ENCODE measurements at regions not wholly inside any gene's neighbourhood (a gene's known extent, or its start where the extent isn't known, plus 50 kb on each side); places are given as distances from the start of the nearest gene placed in this dataset.

DNA sequence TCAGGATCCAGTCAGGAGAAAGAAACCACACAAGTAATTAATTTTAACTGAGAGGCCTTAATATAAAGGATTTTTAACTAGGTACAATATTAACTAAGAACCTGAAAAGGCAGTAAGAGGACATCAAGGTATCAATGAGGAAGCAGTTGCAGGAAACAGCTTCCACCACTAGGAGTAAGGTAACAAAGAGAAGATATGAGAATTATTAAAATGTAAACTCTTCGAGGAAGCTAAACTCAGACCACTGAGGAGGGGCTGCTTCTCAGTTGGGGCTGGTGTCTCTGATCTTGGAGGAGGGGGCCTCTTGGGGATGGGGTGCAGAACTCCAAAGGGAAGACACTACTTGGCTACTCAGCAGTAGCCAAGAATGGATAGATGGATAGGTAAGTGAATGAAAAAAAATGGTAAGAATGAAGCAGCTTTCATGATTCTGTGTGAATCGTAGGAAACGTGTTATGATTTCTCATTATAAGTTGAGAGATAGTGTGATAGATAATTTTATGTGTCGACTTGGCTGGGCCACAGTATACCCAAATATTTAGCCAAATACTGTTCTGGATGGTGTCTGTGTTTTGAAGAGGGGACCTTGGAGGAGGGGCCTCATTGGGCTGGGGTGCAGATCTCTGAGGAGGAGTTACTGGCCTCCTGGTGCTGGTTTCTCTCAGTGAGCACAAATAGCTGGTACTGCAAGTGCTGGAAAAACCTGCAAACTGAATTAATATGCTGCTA, 547.7 kb upstream of the LRRTM1 start:
- no peak for DNase-seq
- no peak overlapping the region for H3K27ac Mint-ChIP-seq
- H3K9me3 Mint-ChIP-seq = peaks cover 4% of the 10 kb centered on the region
- no peaks in the 10 kb centered on the region for H3K27me3 Mint-ChIP-seq
- H3K4me3 Mint-ChIP-seq = no peak overlapping the region
- H3K36me3 Mint-ChIP-seq (ENCODE audit: low read depth) = no peaks in the 10 kb centered on the region
- no peaks in the 10 kb centered on the region for H3K4me1 Mint-ChIP-seq
- intact Hi-C loops (cut with micrococcal nuclease) = no loop called here

DNA sequence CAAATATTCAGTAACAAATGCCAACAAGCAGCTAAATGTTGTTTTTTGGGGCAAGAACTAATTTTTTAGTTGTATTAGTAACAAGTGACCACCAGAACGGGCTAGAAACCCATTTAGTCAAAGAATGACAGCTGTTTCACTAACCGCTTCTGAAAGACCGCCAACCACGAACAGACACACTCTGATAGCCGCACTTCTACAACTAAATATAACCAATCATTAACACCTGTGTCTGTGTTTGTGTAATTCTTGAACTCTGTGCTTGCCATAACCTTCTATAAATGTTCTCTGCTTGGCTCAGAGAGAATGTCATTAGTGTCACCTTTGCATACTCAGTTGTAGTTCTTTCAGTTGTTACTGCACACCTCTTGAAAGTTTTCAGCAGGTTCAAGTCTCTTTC, 526.3 kb upstream of the LRRTM1 start:
- no peak overlapping the region for H3K4me3 Mint-ChIP-seq
- peaks cover 7% of the 10 kb centered on the region for H3K9me3 Mint-ChIP-seq
- no peak overlapping the region for H3K27ac Mint-ChIP-seq
- H3K4me1 Mint-ChIP-seq = no peaks in the 10 kb centered on the region
- H3K36me3 Mint-ChIP-seq (ENCODE audit: low read depth) = no peaks in the 10 kb centered on the region
- intact Hi-C loops (cut with micrococcal nuclease) = no loop called here
- DNase-seq = no peak
- H3K27me3 Mint-ChIP-seq = no peaks in the 10 kb centered on the region

DNA sequence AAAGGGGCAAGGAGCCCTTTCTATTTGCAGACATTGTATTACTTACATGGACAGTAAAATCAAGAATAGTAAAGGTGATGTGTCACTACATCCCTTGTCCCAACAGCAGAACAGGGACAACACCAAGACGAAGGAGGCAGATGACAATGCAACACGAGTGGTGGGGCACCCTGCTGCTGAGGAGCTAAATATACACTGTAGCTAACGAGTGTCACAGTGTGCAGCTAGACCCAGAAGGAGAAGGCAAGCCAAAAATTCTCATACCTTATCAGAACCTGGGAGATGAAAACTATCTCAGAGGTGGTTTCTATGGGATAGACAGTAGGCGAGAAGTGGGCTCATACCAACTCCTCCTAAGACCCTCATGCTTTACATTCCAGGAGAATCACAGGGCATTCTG, 518.4 kb upstream of the LRRTM1 start:
- no peaks in the 10 kb centered on the region for H3K36me3 Mint-ChIP-seq (ENCODE audit: low read depth)
- H3K4me1 Mint-ChIP-seq = no peaks in the 10 kb centered on the region
- peaks cover 1% of the 10 kb centered on the region for H3K9me3 Mint-ChIP-seq
- intact Hi-C loops (cut with micrococcal nuclease) = no loop called here
- no peak overlapping the region for H3K27ac Mint-ChIP-seq
- no peak overlapping the region for H3K4me3 Mint-ChIP-seq
- H3K27me3 Mint-ChIP-seq = no peaks in the 10 kb centered on the region
- DNase-seq = no peak

- Mint-ChIP-seq H3K36me3 (ENCODE audit: low read depth) (no peaks in the 10 kb centered on the region), H3K27me3 (no peaks in the 10 kb centered on the region)
These were observed 510.7 kb upstream of the LRRTM1 start for GRCh38 chr2:80815259-80815658.

DNA sequence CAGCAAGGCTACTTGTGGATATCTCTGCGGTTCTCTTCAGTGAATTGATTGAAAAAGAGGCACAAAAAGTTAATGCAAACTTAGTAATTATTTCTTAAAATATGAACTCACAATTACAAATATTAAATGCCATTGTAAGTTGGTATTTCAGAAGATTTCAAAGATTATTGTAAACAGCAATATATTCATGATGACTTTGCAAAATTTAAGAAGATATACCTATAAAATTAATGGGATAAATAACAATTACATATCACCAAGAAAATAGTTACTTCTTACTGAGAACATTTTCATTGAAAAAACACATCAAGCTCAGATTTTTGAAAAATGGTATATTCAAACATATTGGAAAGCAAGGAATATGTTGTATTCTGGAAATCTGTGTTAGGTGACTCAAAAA, 482.0 kb upstream of the LRRTM1 start:
- intact Hi-C loops (cut with micrococcal nuclease) = no loop called here
- no peaks in the 10 kb centered on the region for H3K36me3 Mint-ChIP-seq (ENCODE audit: low read depth)
- H3K9me3 Mint-ChIP-seq = peaks cover 4% of the 10 kb centered on the region
- no peak for DNase-seq
- no peaks in the 10 kb centered on the region for H3K27me3 Mint-ChIP-seq
- H3K4me1 Mint-ChIP-seq = no peaks in the 10 kb centered on the region
- no peak overlapping the region for H3K27ac Mint-ChIP-seq
- H3K4me3 Mint-ChIP-seq = no peak overlapping the region

More at GRCh38 chr2:80815259-80815658, 510.7 kb upstream of the LRRTM1 start:
- H3K4me3 Mint-ChIP-seq = no peak overlapping the region
- H3K9me3 Mint-ChIP-seq = peaks cover 22% of the 10 kb centered on the region
- intact Hi-C loops (cut with micrococcal nuclease) = no loop called here
- no peak overlapping the region for H3K27ac Mint-ChIP-seq
- no peaks in the 10 kb centered on the region for H3K4me1 Mint-ChIP-seq
- DNase-seq = no peak

DNA sequence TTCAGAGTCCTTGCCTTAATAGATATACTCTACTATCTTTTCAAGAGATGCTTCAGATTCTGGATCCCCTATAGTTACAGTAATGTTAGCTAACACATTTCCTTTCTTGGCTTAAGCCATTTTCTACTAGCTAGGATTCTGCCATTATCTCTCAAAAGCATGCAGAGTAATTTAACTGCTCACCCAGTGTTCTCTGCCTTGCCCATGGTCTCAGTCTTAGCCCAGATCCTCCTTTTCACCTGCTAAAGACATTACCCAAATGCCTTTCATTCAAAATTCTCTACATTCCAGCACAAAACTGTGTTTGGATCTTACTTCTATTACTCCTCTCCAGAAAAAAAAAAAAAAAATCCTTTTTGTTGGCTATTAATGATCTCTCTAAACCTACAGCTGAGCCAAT, 474.2 kb upstream of the LRRTM1 start:
- Mint-ChIP-seq H3K9me3 (peaks cover 14% of the 10 kb centered on the region), H3K27ac (no peak overlapping the region), H3K4me1 (no peaks in the 10 kb centered on the region), H3K4me3 (no peak overlapping the region), H3K27me3 (no peaks in the 10 kb centered on the region), H3K36me3 (ENCODE audit: low read depth) (no peaks in the 10 kb centered on the region)
- no peak for DNase-seq
- intact Hi-C loops (cut with micrococcal nuclease) = no loop called here

DNA sequence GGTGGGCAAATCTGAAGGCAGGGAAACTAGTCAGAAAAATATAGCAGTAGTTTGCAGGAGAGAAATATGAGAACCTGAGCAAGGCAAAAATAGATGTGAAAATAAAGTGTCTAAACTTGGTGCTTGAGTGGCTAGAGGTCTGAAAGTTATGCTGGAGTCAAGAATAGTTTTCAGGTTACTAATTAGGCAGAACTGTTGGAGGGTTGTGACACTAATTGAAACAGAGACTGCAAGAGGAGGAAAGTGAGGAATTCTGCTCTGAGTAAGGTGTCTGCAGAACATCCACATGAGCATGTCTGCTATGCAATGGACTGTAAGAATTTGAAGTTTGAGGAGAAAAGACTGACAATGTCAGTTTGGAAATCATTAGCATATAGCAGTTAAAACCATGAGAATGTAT, 444.0 kb upstream of the LRRTM1 start:
- H3K9me3 Mint-ChIP-seq = peaks cover 14% of the 10 kb centered on the region
- intact Hi-C loops (cut with micrococcal nuclease) = no loop called here
- no peaks in the 10 kb centered on the region for H3K36me3 Mint-ChIP-seq (ENCODE audit: low read depth)
- DNase-seq = no peak
- no peak overlapping the region for H3K27ac Mint-ChIP-seq
- H3K27me3 Mint-ChIP-seq = no peaks in the 10 kb centered on the region
- no peak overlapping the region for H3K4me3 Mint-ChIP-seq
- no peaks in the 10 kb centered on the region for H3K4me1 Mint-ChIP-seq

- intact Hi-C loops (cut with micrococcal nuclease) = no loop called here
- H3K9me3 Mint-ChIP-seq = peaks cover 12% of the 10 kb centered on the region
- H3K27ac Mint-ChIP-seq = no peak overlapping the region
- no peaks in the 10 kb centered on the region for H3K4me1 Mint-ChIP-seq
- no peaks in the 10 kb centered on the region for H3K36me3 Mint-ChIP-seq (ENCODE audit: low read depth)
- no peaks in the 10 kb centered on the region for H3K27me3 Mint-ChIP-seq
- H3K4me3 Mint-ChIP-seq = no peak overlapping the region
- no peak for DNase-seq
These were observed 432.5 kb upstream of the LRRTM1 start for GRCh38 chr2:80737047-80737446.

DNA sequence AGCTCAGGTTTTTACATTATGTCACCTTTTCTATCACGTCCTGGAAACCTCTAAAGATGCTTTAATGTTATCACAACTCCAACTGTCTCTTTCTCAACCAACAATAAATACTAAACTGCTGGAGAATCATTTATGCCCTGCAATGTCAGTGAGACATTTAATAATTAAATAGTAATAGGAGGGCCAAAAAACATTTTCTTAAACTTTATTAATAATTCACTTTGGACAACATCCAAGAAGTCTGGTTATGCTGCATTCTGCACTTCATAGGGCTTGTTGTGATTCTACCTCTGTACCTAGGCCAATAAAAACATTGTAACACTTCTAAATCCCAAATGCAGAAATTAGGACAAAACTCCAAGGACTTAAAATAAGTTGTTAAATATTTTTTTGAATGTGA, 420.4 kb upstream of the LRRTM1 start:
- Mint-ChIP-seq H3K4me1 (no peaks in the 10 kb centered on the region), H3K9me3 (peaks cover 4% of the 10 kb centered on the region), H3K4me3 (no peak overlapping the region), H3K27me3 (no peaks in the 10 kb centered on the region), H3K27ac (no peak overlapping the region), H3K36me3 (ENCODE audit: low read depth) (no peaks in the 10 kb centered on the region)
- DNase-seq = no peak
- intact Hi-C loops (cut with micrococcal nuclease) = no loop called here

GRCh38 chr2:80722803-80723202, 418.3 kb upstream of the LRRTM1 start:
- Mint-ChIP-seq H3K9me3 (peaks cover 4% of the 10 kb centered on the region), H3K36me3 (ENCODE audit: low read depth) (no peaks in the 10 kb centered on the region), H3K4me1 (no peaks in the 10 kb centered on the region), H3K4me3 (no peak overlapping the region), H3K27ac (no peak overlapping the region), H3K27me3 (no peaks in the 10 kb centered on the region)
- DNase-seq = no peak
- intact Hi-C loops (cut with micrococcal nuclease) = no loop called here

GRCh38 chr2:80719607-80720006, 415.1 kb upstream of the LRRTM1 start:
- no peaks in the 10 kb centered on the region for H3K4me1 Mint-ChIP-seq
- H3K9me3 Mint-ChIP-seq = no peaks in the 10 kb centered on the region
- intact Hi-C loops (cut with micrococcal nuclease) = no loop called here
- no peak overlapping the region for H3K4me3 Mint-ChIP-seq
- H3K27me3 Mint-ChIP-seq = no peaks in the 10 kb centered on the region
- no peak for DNase-seq
- H3K36me3 Mint-ChIP-seq (ENCODE audit: low read depth) = no peaks in the 10 kb centered on the region
- H3K27ac Mint-ChIP-seq = no peak overlapping the region

DNA sequence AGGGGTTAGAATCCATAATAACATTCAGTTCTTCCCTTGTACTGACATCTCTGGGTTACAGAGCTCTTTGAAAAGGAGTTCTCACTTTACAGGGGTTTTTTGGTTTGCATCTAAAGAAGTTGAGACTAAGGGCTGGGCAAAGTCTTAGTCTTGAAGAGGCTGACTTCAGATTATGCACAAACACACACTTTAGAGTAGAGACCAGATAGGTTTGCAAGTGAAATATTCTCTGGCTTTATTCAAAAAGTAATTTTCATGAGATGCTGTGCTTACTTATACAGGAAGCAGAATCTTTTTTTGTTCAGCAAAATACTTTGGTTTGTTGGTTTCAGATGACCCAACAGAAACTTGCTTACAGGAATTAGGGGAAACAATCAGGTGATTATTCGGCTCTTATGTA, 410.9 kb upstream of the LRRTM1 start:
- Mint-ChIP-seq H3K27me3 (no peaks in the 10 kb centered on the region), H3K9me3 (peaks cover 4% of the 10 kb centered on the region), H3K27ac (no peak overlapping the region), H3K36me3 (ENCODE audit: low read depth) (no peaks in the 10 kb centered on the region), H3K4me3 (no peak overlapping the region), H3K4me1 (no peaks in the 10 kb centered on the region)
- intact Hi-C loops (cut with micrococcal nuclease) = no loop called here
- DNase-seq = no peak

- Mint-ChIP-seq H3K36me3 (ENCODE audit: low read depth) (no peaks in the 10 kb centered on the region), H3K27me3 (no peaks in the 10 kb centered on the region), H3K4me3 (no peak overlapping the region), H3K4me1 (no peaks in the 10 kb centered on the region), H3K9me3 (peaks cover 6% of the 10 kb centered on the region), H3K27ac (no peak overlapping the region)
- intact Hi-C loops (cut with micrococcal nuclease) = no loop called here
- DNase-seq = no peak
These were observed 407.4 kb upstream of the LRRTM1 start for GRCh38 chr2:80711915-80712314.

DNA sequence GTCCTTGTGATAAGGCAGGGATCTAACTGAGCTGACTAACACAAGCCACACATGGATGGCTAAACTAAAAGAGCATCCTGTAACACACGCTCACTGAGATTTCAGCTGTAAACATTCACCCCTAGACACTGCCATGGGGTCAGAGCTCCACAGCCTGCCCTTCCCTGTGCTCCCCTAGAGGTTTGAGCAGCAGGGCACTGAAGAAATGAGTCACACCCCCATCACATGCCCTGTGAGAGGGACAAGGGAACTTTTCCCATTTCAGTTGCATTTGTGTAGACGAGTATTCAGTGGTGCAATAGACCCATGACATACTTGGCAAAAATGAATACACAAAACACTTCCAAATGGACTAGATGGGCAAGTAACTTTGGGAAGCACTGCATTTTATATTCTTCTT, 402.4 kb upstream of the LRRTM1 start:
- H3K36me3 Mint-ChIP-seq (ENCODE audit: low read depth) = no peaks in the 10 kb centered on the region
- no peak overlapping the region for H3K4me3 Mint-ChIP-seq
- peaks cover 3% of the 10 kb centered on the region for H3K9me3 Mint-ChIP-seq
- DNase-seq = no peak
- H3K4me1 Mint-ChIP-seq = no peaks in the 10 kb centered on the region
- no peaks in the 10 kb centered on the region for H3K27me3 Mint-ChIP-seq
- intact Hi-C loops (cut with micrococcal nuclease) = no loop called here
- no peak overlapping the region for H3K27ac Mint-ChIP-seq

DNA sequence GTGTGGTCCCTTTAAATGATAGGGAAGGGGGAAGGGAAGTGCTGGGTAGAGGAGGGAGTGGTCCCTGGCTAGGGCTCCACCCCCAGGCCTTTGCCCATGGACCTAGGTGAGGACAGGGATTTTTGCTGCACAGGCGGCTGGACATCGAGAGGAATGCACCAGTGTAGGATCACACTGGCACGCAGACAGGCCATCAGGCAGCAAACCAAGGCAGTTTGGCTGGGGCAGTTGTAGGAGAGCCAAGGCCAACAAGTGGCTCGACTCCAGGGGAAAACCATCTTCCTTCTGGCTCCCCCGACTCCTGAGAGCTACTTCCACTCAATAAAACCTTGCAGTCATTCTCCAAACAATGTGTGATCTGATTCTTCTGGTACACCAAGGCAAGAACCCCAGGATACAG, 402.0 kb upstream of the LRRTM1 start:
- H3K27me3 Mint-ChIP-seq = no peaks in the 10 kb centered on the region
- intact Hi-C loops (cut with micrococcal nuclease) = no loop called here
- H3K4me3 Mint-ChIP-seq = no peak overlapping the region
- H3K4me1 Mint-ChIP-seq = no peaks in the 10 kb centered on the region
- no peak overlapping the region for H3K27ac Mint-ChIP-seq
- peaks cover 3% of the 10 kb centered on the region for H3K9me3 Mint-ChIP-seq
- no peak for DNase-seq
- H3K36me3 Mint-ChIP-seq (ENCODE audit: low read depth) = no peaks in the 10 kb centered on the region

Measured in activated CD4-positive, alpha-beta T cell treated with anti-CD3 and anti-CD28 coated beads, Interleukin-2, amount 10 ng/mL, durations not matched to agents 24 days and 14 days (primary cell).